Esophagus muscularis mucosa (tissue), 4 donors: ENCODE measurements at regions not wholly inside any gene's neighbourhood (a gene's known extent, or its start where the extent isn't known, plus 50 kb on each side); places are given as distances from the start of the nearest gene placed in this dataset.

Experiments used
- DNase-seq: peaks from one replicate; pipeline ENCODE4 v3.0.0-alpha.2; 2017; ENCODE audit errors: extremely low spot score
- H3K27ac ChIP-seq, 4 donors: fragments of 200-600 bp; sonication (generic); replicated peaks in 1 of 4; 1 replicate in 3 of 4; 2 replicates in 1 of 4; pipeline ENCODE4 v1.5.1; 2016 to 2019; ENCODE audit warnings: mild to moderate bottlenecking in 1 of 4
- H3K27me3 ChIP-seq, 4 donors: fragments of 200-600 bp; sonication (generic); one replicate each; pipeline versions ENCODE4 v1.5.1 to v1.6.0; 2016 to 2019
- H3K36me3 ChIP-seq, 4 donors: fragments of 200-600 bp; sonication (generic); one replicate each; pipeline ENCODE4 v1.5.1; 2016 to 2019
- H3K4me1 ChIP-seq, 4 donors: fragments of 200-600 bp; sonication (generic); one replicate each; pipeline ENCODE4 v1.5.1; 2016 to 2019
- H3K4me3 ChIP-seq, 4 donors: fragments of 200-600 bp; sonication (generic); 1 replicate in 2 of 4; 2 replicates in 2 of 4; pipeline ENCODE4 v1.5.1; 2016 to 2019; ENCODE audit warnings: mild to moderate bottlenecking in 4 of 4, moderate library complexity in 1 of 4
- H3K9me3 ChIP-seq, 4 donors: fragments of 200-600 bp; sonication (generic); 1 replicate in 3 of 4; 2 replicates in 1 of 4; pipeline ENCODE4 v1.5.1; 2016 to 2019
- CTCF ChIP-seq, 3 experiments: fragments of 200-600 bp in 2 of 3; fragments of 450-650 bp in 1 of 3; sonication (generic) in 2 of 3; IDR thresholded peaks; one replicate each; pipeline ENCODE4 v1.5.1; 2017 to 2019; ENCODE audit warnings: antibody characterized with exemption in 3 of 3, mild to moderate bottlenecking in 2 of 3, moderate library complexity in 1 of 3
- EP300 ChIP-seq: sonication (generic); formaldehyde crosslinking; IDR thresholded peaks from one replicate; pipeline ENCODE4 v1.6.1; 2017; ENCODE audit warnings: antibody characterized with exemption
- POLR2A ChIP-seq: fragments of 450-650 bp; IDR thresholded peaks from one replicate; pipeline ENCODE4 v1.6.1; 2017; ENCODE audit warnings: antibody characterized with exemption, moderate library complexity, mild to moderate bottlenecking, low read depth
- POLR2AphosphoS5 ChIP-seq, 2 donors: sonication (generic); formaldehyde crosslinking; IDR thresholded peaks; one replicate each; pipeline ENCODE4 v1.6.1; 2017; ENCODE audit warnings: antibody characterized with exemption in 2 of 2
- WGBS: methylation state at CpG from one replicate; pipeline ENCODE4 v1.1.5; 2018; 5-methylcytosine and 5-hydroxymethylcytosine counted together
- intact Hi-C: fragments of 100-400 bp; cut with DNase I; formaldehyde crosslinking; loops from one replicate; pipeline ENCODE4 v1.15.1; 2023

GRCh38 chr14:22393796-22394195 is 195.2 kb downstream of the DAD1 start:
- Histone ChIP-seq H3K27me3 (peaks cover 0 to 27% (median 0%) of the 10 kb centered on the region in 4 donors), H3K4me3 (no peak overlapping the region), H3K36me3 (no peaks in the 10 kb centered on the region), H3K27ac (no peak overlapping the region), H3K9me3 (no peaks in the 10 kb centered on the region), H3K4me1 (no peaks in the 10 kb centered on the region)
- intact Hi-C loops: no loop called here
- TF ChIP-seq POLR2AphosphoS5 (IDR thresholded peaks at IDR 0.05) (no peak), POLR2A (no peak), EP300 (no peak), CTCF (IDR thresholded peaks at IDR 0.05) (no peak)
- peak; percentile 42 for DNase-seq
- 71% methylated on average over 1 of the region's 2 CpGs for WGBS

- H3K4me3 ChIP-seq: no peak overlapping the region
- WGBS: 39% methylated on average over 7 of the region's 7 CpGs
- intact Hi-C loops: no loop called here
- peaks cover 0 to 42% (median 0%) of the 10 kb centered on the region in 4 donors for H3K27me3 ChIP-seq
- peaks cover 0 to 6% (median 2%) of the 10 kb centered on the region in 4 donors for H3K4me1 ChIP-seq
- peak in 1 of 2 donors; percentile 20 for TF ChIP-seq POLR2AphosphoS5 (IDR thresholded peaks at IDR 0.05)
- TF ChIP-seq CTCF (IDR thresholded peaks at IDR 0.05): peak; percentile 46 to 66 (median 66)
- no peak for TF ChIP-seq EP300
- no peak overlapping the region for H3K27ac ChIP-seq
- H3K9me3 ChIP-seq: no peaks in the 10 kb centered on the region
- DNase-seq: peak; percentile 8
- no peaks in the 10 kb centered on the region for H3K36me3 ChIP-seq
These were observed 197.0 kb downstream of the DAD1 start for GRCh38 chr14:22391908-22392565.

- intact Hi-C loops: no loop called here
- Histone ChIP-seq H3K9me3 (no peaks in the 10 kb centered on the region), H3K4me1 (peaks cover 0 to 6% (median 2%) of the 10 kb centered on the region in 4 donors), H3K27me3 (peaks cover 0 to 44% (median 0%) of the 10 kb centered on the region in 4 donors), H3K27ac (no peak overlapping the region), H3K4me3 (no peak overlapping the region), H3K36me3 (no peaks in the 10 kb centered on the region)
- no peak for DNase-seq
- TF ChIP-seq CTCF (IDR thresholded peaks at IDR 0.05): no peak
- TF ChIP-seq POLR2AphosphoS5 (IDR thresholded peaks at IDR 0.05): no peak
- no peak for TF ChIP-seq EP300
- TF ChIP-seq POLR2A: no peak
- whole genome bisulfite sequencing: 78% methylated on average over 4 of the region's 4 CpGs
These were observed 198.1 kb downstream of the DAD1 start for GRCh38 chr14:22390824-22391461.

GRCh38 chr14:22390195-22390594 is 198.8 kb downstream of the DAD1 start:
- H3K4me1 ChIP-seq: peaks cover 0 to 6% (median 2%) of the 10 kb centered on the region in 4 donors
- 66% methylated on average over 5 of the region's 5 CpGs for WGBS
- intact Hi-C loops: no loop called here
- no peak for DNase-seq
- no peaks in the 10 kb centered on the region for H3K36me3 ChIP-seq
- TF ChIP-seq POLR2A (no peak), EP300 (no peak), CTCF (IDR thresholded peaks at IDR 0.05) (no peak), POLR2AphosphoS5 (IDR thresholded peaks at IDR 0.05) (no peak)
- H3K4me3 ChIP-seq: no peak overlapping the region
- peaks cover 0 to 44% (median 0%) of the 10 kb centered on the region in 4 donors for H3K27me3 ChIP-seq
- no peak overlapping the region for H3K27ac ChIP-seq
- no peaks in the 10 kb centered on the region for H3K9me3 ChIP-seq
